ENCODE measurements at regions not wholly inside any gene's neighbourhood (a gene's known extent, or its start where the extent isn't known, plus 50 kb on each side); places are given as distances from the start of the nearest gene placed in this dataset.

- DNase-seq (ENCODE audit: low read depth), result no peak
Observed at GRCh38 chr6:134708079-134708478, 241.8 kb downstream of the ALDH8A1 start.

DNA sequence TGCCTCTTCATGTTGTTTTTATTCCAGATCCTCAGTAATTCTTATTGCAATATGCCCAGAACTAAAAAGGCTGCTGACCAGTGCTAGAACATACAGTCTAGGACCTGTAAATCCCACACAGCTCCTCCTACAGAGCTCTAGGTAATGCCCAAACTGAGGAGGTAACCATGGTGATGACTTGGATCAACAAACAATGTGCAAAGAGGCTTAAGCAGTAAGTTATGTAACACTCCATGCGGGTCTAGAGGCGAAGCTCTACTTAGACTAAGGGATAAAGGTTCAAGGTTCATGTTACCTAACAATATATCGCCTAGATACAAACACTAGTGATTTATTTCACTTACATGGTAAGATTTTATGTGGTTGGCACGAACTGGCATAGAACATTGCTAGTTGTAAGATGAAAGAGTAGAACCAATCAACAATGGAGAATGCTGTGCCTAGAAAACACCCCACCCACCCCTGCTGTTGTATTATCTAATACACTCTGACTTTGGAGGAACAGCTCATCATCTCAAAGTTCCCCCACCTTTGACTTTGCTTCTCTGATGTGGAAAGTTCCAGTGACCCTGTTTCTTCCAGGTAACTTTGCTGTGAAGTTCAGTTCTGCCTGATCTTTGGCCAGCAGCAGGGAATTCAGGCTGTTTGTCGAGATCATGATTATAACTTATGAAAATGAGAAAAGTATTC is 242.4 kb downstream of the ALDH8A1 start:
- peak; percentile 99 for DNase-seq (ENCODE audit: low read depth)

DNA sequence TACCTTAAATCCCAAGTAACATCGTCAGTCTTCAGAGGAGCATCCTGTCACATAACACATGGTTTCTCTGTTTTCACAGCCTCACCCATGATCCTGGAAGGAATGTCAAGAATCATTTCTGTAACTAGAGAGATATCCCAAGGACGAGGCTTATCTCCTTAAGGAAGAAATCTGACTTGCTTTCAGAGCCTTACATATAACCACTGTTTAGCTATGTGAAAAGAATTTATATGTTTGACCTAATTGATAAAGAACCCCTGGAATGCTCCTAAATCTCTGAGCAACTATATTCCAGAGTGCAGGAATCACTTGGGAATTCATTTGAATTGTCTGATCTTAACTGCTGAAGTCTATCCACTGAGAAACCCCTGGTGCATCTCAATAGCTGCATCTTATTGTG is 243.1 kb downstream of the ALDH8A1 start:
- no peak for DNase-seq (ENCODE audit: low read depth)

DNA sequence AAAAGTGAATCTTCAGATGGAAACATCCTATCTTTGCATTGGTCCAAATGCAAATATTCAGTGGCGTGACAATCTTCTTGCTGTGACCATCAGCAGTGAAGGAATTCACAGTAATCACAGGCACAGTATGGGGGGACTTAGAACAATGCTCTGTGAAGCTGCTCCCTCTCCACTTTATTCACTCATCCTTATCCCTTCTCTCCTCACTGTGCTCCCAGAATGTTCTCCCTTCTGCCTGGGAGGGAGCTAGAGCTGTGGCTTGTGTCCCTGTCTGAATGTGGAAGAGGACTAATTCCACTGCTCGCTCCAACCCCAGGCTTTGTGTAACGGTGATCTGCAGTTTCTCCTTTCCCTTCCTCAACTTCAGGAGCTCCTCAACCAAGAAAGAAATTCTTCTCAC is 243.7 kb downstream of the ALDH8A1 start:
- no peak for DNase-seq (ENCODE audit: low read depth)

DNA sequence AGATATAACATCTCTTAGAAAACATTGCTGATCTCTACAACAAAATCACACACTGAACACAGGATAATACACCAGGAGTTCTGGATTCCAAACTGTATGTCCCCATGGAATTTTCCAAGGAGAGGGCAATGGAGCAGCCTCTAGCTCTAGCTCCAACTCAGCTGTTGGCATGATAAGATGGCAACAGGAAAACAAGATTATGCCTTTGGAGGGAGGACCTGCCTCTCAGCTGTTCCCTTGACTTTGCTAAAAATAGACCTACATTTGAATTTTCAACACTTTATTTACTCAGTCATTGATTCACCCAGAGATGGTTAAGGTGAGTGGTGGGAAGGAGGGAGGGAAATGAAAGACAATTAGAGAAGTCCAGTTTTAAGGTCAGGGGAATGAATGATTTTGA is 246.7 kb downstream of the ALDH8A1 start:
- DNase-seq (ENCODE audit: low read depth), result no peak

DNA sequence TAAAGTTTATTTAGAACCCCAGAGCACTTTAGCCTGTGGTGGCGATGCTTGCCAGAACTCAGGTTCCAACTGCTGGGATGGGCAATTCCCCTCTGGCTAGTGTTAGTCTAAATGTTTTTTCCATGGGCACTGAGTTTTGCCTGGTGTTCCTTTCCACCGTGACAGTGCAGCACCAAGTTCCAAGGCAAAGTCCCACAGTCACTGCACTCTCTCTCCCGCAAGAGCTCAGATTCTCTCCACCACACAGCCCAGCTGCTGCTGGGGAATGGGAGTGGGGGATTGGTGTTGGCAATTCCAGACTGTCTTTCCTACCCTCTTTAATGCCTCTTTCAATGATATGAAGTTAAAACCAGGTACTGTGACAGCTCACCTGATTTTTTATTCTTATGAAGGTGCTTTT is 247.6 kb downstream of the ALDH8A1 start:
- no peak for DNase-seq (ENCODE audit: low read depth)

DNA sequence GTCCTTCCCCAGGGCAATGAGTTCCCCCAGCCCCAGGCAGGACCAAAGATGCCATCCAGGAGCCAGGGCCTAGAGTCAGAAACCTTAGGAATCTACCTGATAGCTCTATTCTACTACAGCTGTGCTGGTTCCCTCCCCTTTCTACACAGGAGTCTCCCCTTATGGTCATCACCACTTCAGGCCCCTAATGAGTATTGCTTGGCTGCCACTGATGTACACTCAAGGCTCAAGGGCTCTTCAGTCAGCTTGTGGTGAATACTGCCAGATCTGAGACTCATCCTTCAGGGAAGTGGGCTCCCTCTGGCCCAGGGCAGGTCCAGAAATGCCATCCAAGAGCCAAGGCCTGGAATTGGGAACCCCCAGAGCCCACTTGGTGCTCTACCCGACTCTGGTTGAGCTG is 248.6 kb downstream of the ALDH8A1 start:
- DNase-seq (ENCODE audit: low read depth), result no peak

DNA sequence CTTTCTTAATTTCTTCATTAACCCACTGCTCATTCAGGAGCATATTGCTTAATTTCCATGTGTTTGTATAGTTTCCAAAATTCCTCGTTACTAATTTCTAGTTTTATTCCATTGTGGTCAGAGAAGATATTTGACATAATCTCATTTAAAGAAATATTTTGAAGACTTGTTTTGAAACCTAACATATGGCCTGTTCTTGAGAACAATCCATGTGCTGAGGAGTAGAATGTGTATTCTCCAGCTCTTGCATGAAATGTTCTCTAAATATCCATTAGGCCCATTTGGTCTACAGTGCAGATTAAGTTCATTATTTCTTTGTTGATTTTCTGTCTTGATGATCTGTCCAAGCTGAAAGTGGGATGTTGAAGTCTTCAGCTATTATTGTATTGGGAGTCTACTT is 251.7 kb downstream of the ALDH8A1 start:
- no peak for DNase-seq (ENCODE audit: low read depth)

DNA sequence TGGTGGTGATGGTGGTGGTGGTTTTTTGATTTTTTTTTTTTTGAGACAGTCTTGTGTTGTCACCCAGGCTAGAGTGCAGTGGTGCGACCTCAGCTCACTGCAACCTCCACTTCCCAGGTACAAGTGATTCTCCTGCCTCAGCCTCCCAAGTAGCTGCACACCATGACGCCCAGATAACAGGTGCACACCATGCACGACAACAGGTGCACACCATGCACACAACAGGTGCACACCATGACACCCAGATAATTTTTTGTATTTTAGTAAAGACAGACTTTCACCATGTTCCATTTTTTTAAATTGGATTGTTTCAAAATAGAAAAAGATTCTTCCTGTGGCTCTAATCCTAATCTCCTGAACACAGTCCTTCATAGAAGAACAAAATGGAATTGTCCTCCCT is 257.9 kb downstream of the ALDH8A1 start:
- no peak for DNase-seq (ENCODE audit: low read depth)

DNA sequence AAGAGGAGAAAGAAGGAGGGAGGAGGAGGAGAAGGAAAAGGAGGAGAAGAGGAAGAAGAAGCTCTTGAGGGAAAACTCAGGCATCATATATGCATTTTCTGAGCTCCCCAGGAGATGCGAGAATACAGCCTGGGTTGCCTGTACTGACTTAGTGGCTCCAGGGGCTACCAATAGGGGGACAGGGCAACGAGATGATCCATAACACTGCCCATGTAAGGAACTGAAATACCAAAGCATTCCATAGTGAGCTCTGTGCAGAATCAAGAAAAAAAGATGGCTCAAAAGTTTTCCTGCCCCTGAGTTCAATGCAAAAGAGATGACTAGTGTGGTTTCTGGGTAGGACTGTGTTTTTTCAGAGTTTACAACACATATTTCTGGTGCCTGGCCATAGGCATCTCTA is 258.7 kb downstream of the ALDH8A1 start:
- DNase-seq (ENCODE audit: low read depth), result no peak

- DNase-seq (ENCODE audit: low read depth), result no peak
Observed at GRCh38 chr6:134690048-134690447, 259.9 kb downstream of the ALDH8A1 start.

DNA sequence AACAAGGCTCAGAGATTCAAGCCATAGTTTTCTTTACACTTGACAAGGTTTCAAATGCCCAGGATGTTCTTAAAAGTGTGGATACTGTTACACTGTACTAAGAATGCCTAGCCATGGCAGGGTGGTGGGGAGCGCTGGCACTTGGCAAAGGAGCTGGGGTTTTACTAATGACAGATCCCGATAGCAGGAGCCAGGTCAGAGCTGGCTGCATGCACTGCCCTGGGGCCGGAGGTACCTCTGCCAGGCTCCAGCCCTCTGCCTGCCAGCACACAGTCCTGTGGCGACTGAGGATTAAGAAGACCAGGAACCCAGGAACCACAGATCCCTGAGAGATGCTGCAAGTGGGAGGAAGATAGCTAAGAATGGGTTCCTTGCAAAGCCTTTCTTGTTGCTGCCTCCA is 260.3 kb downstream of the ALDH8A1 start:
- no peak for DNase-seq (ENCODE audit: low read depth)

GRCh38 chr6:134689177-134689576 is 260.7 kb downstream of the ALDH8A1 start:
- no peak for DNase-seq (ENCODE audit: low read depth)

- peak; percentile 99 for DNase-seq (ENCODE audit: low read depth)
Observed at GRCh38 chr6:134686071-134686470, 263.8 kb downstream of the ALDH8A1 start.

GRCh38 chr6:134684423-134684795 is 265.5 kb downstream of the ALDH8A1 start:
- no peak for DNase-seq (ENCODE audit: low read depth)

- DNase-seq (ENCODE audit: low read depth), result peak; percentile 82
Observed at GRCh38 chr6:134683783-134684422, 266.0 kb downstream of the ALDH8A1 start.

DNA sequence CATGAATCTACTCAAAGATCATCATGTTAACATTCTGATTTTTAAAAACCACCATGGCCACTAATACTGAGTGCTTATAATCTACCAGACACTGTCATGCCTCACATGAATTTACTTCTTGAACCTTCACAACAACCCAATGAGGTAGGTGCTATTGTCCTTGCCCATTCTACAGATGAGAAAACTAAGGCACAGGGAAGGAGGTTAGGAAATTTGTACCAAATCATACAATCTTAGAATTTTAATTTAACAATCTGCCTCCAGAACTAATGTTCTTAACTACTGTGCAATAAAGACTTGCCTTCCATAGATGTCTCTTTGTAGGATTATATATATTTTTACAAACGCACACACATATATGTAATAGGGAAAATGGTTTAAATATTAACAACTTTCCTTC is 269.5 kb downstream of the ALDH8A1 start:
- no peak for DNase-seq (ENCODE audit: low read depth)

GRCh38 chr6:134680021-134680420 is 269.9 kb downstream of the ALDH8A1 start:
- DNase-seq (ENCODE audit: low read depth), result no peak

- peak; percentile 92 for DNase-seq (ENCODE audit: low read depth)
Observed at GRCh38 chr6:134678436-134678889, 271.4 kb downstream of the ALDH8A1 start.

DNA sequence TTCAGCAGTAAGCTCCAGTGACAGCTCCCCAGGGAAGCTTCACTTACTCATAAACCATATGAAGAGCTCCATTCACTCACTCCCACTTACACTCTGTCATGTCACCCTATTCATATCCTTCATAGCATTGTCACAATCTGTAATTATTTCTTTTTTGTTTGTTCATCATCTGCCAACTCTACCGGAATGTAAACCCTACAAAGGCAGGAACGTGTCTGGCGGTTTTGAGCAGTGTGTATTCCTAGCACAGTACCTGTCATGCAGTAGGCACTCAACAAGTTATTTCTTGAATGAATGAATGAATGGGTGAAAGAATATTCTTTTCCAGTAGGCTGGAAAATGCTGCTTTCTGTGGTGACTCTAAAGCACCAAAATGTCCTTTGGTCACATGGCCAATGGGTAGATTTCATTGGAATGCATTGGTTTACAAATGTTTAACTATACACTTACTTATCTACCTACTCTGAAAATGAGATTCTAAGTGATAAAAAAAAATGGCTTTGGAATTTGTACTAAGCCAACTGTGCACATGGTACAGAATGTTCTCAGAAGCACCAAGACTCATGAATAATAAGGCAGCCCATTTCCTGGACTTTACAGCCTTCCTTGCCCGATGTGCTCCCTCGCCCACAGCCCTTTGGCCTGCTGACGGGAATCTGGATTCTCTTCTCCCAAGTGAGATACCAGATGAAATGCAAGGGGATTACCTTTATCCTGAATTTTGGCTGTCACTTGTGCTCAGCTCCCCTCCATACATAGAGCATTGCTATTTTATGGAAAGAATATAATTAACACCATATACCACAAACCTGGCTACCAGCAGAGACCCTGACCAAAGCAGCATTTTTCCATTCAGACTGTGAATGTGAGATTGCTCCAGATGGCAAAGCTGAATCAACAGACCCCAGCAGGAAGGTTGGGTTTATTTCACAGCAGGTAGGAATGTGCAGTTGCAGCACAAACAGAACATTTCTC is 273.3 kb downstream of the ALDH8A1 start:
- DNase-seq (ENCODE audit: low read depth), result peak; percentile 99

DNA sequence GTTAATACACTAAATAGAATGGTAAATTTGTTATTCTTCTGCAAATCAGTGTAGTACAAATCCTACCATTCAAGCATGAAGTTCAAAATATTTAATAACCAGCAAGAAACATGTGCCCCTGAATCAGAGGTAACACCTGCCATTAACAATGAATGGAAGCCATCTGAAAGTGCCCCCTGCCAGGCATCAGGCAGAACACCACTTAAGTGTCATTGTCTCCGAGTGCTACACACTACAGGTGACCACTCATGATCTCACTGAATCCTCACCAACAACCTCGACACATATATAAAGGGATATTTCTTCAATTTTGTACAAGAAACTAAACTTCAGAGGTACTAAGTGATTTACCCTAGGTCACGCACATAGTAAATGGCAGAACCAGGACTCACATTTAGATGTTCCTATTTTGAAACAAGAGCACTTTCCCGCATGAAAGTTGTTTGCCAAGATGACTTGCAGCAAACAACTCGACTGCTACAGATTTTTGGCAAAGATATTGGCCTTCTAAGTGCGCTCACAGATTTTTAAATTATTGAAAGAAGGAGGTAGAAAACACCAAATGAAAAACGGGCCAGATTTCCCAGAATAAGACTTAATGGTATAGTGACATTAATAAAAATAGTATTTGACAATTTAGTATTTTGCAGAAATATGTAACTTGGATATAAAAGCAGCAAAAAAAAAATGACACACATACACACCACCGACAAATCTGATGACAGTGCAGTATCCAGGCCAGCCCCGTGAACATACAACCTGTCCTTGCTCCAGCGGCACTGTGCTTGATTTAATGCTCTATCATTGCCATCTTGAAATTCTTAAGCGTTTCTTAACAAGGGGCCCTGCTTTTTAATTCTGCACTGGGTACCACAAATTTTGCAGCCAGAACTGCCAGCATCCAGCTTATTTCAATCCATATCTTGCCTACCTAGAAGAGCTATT is 274.5 kb downstream of the ALDH8A1 start:
- no peak for DNase-seq (ENCODE audit: low read depth)
